Stimulated activated naive CD8-positive, alpha-beta T cell treated with anti-CD3 and anti-CD28 coated beads, Interleukin-15, Interleukin-2, amounts not matched to agents 100 U/mL and 50 U/mL, for 24 hours (primary cell): ENCODE measurements at regions not wholly inside any gene's neighbourhood (a gene's known extent, or its start where the extent isn't known, plus 50 kb on each side); places are given as distances from the start of the nearest gene placed in this dataset.
"Not testable (repeated sequence)": the region's sequence is repeated elsewhere in the genome, so short reads cannot be mapped to it uniquely, and the experiment has no call there.

Experiments
- ATAC-seq: fragments of 150-1000 bp; cut with Tn5 transposase; one replicate; pipeline ENCODE4 v1.10.0; 2021
- DNase-seq: peaks from one replicate; pipeline ENCODE4 v3.0.0; 2021

DNA sequence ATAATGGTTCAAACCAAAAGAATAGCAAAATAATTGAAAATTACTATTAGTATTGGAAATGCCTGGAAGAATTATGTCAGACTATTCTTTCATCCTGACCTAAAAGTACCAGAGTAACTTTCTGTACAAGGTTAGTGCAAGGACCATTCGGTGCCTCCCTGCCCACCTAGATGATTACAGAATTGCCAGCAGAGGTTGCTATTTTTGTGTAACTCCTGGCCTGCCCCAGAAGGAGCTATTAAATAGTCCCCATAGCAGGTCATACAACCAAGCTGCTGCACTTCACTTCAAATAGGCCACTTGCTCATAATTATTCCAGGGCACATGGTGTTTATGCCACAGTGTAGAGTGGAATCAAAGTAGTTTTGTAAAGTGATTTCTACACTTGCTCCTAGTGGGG is 831.1 kb upstream of the PABPC4L start:
- DNase-seq (no peak), ATAC-seq (no peak)

DNA sequence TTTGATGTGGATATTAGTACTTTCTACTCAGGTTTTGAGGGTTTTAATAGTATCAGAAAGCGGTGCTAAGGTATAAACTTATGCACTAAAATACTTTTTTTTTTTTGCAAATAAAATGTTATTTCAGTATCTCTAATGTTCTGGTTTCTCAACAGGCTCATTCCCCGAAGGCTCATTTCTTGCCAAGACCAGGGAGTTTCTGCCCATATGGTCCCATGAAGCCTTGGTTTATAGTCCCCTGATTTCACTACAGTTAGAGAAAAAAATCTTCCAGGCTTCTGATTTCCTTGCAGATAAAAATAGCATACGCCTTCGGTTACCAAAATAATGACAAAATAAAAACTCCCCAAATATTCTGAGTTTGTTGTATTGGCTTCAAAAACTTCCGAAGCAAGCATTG is 814.2 kb upstream of the PABPC4L start:
- ATAC-seq: no peak
- no peak for DNase-seq

GRCh38 chr4:135007400-135007799 is 805.8 kb upstream of the PABPC4L start:
- ATAC-seq (no peak), DNase-seq (no peak)

GRCh38 chr4:134999169-134999568 is 797.6 kb upstream of the PABPC4L start:
- ATAC-seq (no peak), DNase-seq (no peak)

GRCh38 chr4:134961963-134962362 is 760.4 kb upstream of the PABPC4L start:
- DNase-seq (no peak), ATAC-seq (no peak)

GRCh38 chr4:134958862-134959261 is 757.3 kb upstream of the PABPC4L start:
- DNase-seq (no peak), ATAC-seq (no peak)

GRCh38 chr4:134955059-134955458 is 753.5 kb upstream of the PABPC4L start:
- ATAC-seq: no peak

DNA sequence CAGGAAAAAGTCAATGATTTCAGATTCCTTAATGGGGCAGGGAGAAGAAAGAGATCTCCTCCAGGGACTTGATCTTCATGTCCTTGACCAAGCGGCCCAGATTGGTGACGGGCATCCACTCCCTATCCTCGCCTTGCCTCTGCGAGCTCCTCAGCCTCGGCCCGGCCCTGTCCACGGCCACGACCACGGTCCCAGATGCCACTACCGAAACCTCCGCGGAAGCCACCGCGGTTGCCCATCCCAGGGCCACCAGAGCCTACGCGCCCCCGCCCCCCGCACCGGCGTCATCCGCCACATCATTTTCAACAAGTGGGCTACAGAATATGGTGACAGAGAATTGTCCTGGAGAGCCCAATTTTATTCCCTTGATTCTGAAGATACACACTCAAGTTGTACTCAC is 751.2 kb upstream of the PABPC4L start:
- ATAC-seq (no peak), DNase-seq (no peak)

More at GRCh38 chr4:134955059-134955458, 753.5 kb upstream of the PABPC4L start:
- no peak for DNase-seq

DNA sequence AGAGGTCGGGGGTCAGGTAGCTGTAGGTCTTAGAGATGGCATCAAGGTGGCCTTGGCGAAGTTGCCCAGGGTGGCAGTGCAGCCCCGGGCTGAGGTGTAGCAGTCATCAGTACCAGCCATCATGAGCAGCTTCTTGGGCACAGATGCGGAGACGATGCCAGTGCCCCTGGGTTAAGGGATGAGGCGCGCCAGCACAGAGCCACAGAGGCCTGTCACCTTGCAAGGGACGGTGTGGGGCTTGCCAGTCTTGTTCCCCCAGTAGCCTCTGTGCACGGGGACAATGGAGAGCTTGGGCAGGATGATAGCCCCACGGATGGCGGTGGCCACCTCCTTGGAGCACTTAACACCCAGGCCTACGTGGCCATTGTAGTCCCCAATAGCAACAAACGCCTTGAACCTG is 750.7 kb upstream of the PABPC4L start:
- DNase-seq (no peak), ATAC-seq (no peak)

GRCh38 chr4:134948110-134948642 is 746.6 kb upstream of the PABPC4L start:
- ATAC-seq (no peak), DNase-seq (no peak)

DNA sequence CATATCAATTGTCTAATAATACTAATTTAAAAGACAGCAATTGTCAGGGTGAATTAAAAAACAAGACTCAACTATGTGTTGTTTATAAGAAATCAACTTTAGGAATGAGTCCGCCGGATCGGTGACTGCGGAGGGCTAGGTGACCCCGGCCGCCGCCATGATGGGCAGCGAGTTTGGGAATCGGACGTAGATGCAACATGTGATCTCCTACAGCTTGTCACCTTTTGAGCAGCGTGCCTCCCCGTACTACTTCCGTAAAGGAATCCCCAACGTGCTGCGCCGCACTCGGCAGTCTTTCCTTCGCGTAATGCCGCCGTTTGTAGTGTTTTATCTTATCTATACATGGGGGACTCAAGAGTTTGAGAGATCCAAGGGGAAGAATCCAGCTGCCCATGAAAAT is 742.5 kb upstream of the PABPC4L start:
- no peak for DNase-seq
- ATAC-seq: no peak

GRCh38 chr4:134936014-134936413 is 734.4 kb upstream of the PABPC4L start:
- DNase-seq (no peak), ATAC-seq (no peak)

GRCh38 chr4:134935320-134935719 is 733.7 kb upstream of the PABPC4L start:
- ATAC-seq (no peak), DNase-seq (peak; percentile 4)

DNA sequence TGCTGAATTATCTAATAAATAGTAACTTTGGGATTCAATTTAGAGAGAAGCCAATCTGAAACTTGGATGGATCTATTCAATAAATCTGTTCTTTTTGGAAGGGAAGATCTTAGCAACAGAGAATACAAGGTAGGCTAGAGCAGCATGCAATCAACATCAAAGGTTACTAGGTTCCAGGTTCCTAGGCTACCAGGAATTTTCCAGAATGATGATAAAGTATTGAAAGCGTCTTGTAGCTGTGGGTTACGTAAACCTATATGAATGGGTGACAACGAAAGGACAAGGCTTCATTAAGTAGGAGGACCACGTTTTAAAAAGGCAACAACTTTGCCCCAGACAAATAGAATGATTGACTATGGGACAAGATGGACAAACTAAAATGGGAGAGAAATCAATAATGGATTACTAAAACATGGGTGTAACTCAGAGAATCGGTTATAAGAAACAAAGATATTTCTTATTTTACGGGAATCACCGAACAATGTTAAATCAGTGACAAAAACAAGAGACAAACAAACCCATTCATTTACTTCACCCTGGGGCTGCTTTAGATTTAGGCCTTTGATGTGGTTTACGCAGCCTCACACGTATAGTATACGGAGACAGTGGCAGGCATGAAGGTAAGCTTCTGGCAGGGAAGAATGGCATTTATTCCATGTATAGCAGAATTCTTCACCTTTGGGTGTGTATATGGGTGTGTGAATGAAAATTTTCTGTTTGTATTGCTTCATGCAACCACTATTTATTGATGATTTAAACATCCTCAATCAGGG is 732.6 kb upstream of the PABPC4L start:
- DNase-seq (no peak), ATAC-seq (no peak)

DNA sequence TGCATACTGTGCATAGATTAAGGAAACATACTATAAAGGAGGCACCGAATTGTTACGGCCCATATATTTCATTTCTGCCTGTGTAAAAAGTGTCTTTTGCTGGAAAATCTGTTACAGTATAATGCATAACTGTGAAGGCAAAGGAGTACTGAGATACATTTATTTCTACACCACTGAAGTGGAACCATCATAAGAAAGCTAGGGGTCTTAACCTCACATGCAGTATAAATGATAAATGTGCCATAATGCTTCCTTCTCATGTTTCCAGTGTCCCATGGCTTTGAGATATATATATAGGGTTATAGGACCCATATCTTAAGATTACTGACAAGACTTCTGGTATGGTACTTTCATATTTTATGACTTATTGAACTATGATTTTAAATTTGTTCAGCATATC is 713.8 kb upstream of the PABPC4L start:
- no peak for ATAC-seq
- DNase-seq: no peak

DNA sequence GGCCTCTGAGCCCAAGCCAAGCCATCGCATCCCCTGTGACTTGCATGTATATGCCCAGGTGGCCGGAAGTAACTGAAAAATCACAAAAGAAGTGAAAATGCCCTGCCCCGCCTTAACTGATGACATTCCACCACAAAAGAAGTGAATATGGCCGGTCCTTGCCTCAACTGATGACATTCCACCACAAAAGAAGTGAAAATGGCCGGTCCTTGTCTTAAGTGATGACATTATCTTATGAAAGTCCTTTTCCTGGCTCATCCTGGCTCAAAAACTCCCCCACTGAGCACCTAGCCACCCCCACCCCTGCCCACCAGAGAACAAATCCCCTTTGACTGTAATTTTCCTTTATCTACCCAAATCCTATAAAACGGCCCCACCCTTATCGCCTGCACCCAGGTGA is 712.7 kb upstream of the PABPC4L start:
- not testable (repeated sequence) for ATAC-seq, DNase-seq

- ATAC-seq: no peak
- no peak for DNase-seq
Measured at GRCh38 chr4:134911941-134912340, 710.4 kb upstream of the PABPC4L start.

DNA sequence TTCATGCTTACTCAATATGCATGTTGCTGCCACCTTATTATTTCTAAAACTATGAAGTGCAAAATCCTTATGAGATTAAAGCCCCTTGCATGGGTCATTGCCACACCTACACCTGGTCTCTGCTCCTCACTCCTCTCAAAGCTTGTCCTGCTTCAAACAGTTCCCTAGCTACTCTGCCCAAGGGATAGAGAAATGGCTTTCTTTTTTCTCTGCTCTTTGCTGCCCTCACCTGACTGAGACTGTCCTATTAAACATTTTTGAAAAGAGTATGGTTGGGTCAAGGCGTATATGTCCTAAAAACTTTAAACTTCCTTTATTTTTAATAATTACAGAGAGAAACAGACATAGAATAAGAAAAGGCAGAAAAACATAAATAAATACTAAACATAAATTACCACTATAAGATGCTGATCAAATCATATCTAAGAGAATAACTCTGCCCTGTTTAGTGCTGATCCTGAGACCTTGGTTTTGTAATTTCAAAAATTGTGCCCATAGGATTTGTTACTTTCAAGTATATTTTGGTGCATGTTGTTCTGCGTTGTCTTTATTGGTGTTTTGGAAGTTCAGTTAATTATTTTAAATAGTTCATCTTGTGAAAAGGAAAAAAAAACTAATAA is 704.9 kb upstream of the PABPC4L start:
- DNase-seq: no peak
- no peak for ATAC-seq

DNA sequence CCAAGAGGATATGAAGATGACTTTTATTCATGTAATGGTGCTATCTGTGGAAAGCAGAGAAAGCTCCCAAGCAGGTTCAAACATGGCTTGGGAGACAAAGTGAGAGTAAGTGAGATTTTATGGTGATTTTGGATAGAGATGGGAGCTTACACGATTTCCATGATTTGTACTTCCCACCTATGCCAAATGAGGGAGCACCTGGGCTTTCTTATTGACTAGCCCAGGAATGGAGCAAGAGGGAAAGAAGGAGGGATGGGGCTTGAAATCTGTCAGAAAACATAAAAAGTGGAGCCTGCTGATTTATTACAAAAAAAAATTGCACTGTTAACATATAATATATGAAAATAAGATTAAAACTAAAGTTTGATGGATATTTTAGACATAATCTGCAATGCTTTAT is 703.5 kb upstream of the PABPC4L start:
- DNase-seq: no peak
- no peak for ATAC-seq

DNA sequence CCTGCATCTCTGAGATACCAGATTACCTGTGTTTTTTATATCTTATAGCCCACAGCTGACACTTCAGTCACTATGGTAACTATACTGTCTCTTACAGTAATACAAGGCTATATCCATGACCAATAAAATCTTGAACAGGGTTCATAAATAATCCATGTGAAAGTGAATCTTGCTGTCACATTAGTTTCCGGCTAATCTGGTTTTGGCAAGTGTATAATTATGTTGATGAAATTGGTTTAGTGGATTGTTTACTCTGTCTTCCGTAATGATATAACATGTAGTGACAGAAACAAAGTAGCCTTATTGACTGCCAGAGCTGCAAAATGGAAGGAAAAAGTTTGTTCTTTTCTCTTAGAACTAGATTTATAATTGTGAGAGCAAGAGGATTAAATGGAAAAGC is 686.6 kb upstream of the PABPC4L start:
- DNase-seq (no peak), ATAC-seq (no peak)

DNA sequence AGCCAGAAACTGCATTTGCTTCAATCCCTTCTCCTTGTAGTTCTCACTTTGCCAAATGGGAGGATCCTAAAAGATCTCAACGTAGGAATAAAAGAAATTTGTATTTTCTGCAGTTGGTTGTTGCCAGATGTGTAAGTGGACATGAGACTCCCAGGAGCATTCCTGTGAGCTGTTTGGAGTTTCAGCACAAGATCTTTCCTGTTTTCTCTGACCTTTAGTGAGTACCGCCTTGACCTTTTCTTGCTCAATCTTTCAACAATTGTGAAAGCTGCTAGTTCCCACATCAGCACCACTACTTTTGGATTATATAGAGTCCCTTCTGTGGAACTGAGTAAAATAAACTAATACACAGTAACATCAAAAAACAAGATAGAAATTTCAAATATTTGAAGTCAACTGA is 683.8 kb upstream of the PABPC4L start:
- no peak for DNase-seq
- ATAC-seq: no peak

DNA sequence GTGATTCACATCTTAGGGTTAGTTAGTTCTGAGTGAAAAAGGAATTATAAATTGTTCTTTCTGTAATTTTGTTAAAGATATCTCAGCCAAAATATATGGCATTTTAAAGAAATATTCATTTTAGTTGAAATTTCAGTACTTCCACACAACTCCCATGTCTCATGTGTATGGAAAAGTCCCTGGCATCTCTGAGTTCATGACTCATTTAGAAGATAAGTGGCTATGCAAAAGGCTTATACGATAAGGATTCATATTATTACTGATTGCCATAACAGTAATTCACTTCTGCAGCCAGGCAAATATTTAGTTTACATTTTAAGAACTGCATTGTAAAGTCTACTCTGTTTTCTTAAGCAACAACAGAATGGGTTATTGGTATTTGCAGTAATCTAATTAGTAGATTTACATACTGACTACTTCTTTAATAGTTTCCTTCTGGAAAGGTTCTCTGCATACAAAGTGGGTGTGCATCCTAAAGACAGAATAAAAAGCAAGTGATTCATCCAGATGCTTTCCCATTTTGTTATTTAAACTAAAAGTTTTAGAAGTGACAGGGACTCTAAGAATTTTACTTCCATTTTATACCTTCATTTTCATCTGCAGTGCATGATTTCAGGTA is 682.4 kb upstream of the PABPC4L start:
- ATAC-seq (no peak), DNase-seq (no peak)

GRCh38 chr4:134879019-134879418 is 677.4 kb upstream of the PABPC4L start:
- DNase-seq (no peak), ATAC-seq (no peak)
